Adipocyte (in vitro differentiated cells): ENCODE measurements at regions not wholly inside any gene's neighbourhood (a gene's known extent, or its start where the extent isn't known, plus 50 kb on each side); places are given as distances from the start of the nearest gene placed in this dataset.

Source experiments
- DNase-seq: peaks from one replicate; pipeline ENCODE4 v3.0.0-alpha.2; 2015; ENCODE audit warnings: low read depth
- H3K27me3 ChIP-seq: replicated peaks from 2 replicates; pipeline ENCODE4 v1.7.0; 2013; ENCODE audit warnings: mild to moderate bottlenecking, low read length, moderate library complexity; ENCODE audit not compliant: control insufficient read depth, insufficient read depth
- H3K36me3 ChIP-seq: 2 replicates; pipeline ENCODE4 v1.7.0; 2013; ENCODE audit warnings: low read length, mild to moderate bottlenecking, moderate library complexity; ENCODE audit not compliant: control insufficient read depth, insufficient read depth, severe bottlenecking
- H3K4me1 ChIP-seq: 2 replicates; pipeline ENCODE4 v1.7.0; 2013; ENCODE audit warnings: mild to moderate bottlenecking, low read length, moderate library complexity; ENCODE audit not compliant: control insufficient read depth, insufficient read depth
- H3K4me3 ChIP-seq: 2 replicates; pipeline ENCODE4 v1.7.0; 2013; ENCODE audit warnings: mild to moderate bottlenecking, low read length, moderate library complexity
- H3K9ac ChIP-seq: 2 replicates; pipeline ENCODE4 v1.7.0; 2013; ENCODE audit warnings: mild to moderate bottlenecking, low read length, moderate library complexity
- H3K9me3 ChIP-seq: 2 replicates; pipeline ENCODE4 v1.7.0; 2013; ENCODE audit warnings: mild to moderate bottlenecking, low read length, moderate library complexity; ENCODE audit not compliant: control insufficient read depth

DNA sequence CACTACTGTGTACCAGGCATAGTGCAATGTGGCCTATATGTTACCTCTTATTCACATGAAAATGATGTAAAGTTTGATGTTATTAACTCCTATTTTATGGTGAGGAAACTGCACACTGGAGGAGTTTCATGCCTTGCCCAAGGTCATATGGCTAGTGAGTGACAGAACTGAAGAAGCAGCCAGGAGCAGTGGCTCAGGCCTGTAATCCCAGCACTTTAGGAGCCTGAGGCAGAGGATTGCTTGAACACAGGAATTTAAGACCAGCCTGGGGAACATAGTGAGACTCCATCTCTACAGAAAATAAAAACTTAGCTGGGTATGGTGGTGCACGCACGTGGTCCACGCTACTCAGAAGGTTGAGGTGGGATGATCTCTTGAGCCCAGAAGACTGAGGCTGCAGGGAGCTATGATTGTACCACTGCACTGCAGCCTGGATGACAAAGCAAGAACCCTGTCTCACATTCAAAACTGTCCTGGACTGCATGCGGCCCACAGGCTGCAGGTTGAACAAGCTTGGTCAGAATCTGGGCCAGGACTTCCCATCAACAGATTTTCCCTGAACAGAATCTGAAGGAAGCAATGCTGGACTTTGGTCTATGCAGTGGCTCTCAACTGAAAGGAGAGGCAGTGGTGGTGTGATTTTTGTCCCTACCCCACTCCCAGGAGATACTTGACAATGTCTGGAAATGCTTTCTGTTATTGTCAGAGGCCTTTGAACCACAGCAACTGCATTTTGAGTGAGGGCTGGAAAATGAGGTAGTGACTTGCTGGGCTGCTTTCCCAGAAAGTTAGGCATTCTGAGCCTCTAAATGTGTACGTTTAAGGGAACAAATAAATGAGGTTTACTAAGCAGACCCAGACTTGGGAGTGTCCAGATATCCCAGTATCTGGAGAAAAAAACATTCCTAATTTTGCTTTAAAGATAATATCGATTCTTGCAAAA, 479.5 kb downstream of the TMEM114 start:
- Histone ChIP-seq H3K4me1 (no peaks in the 10 kb centered on the region), H3K9ac (no peak overlapping the region), H3K4me3 (no peak overlapping the region), H3K36me3 (no peaks in the 10 kb centered on the region), H3K27me3 (no peaks in the 10 kb centered on the region), H3K9me3 (no peaks in the 10 kb centered on the region)
- DNase-seq = no peak

DNA sequence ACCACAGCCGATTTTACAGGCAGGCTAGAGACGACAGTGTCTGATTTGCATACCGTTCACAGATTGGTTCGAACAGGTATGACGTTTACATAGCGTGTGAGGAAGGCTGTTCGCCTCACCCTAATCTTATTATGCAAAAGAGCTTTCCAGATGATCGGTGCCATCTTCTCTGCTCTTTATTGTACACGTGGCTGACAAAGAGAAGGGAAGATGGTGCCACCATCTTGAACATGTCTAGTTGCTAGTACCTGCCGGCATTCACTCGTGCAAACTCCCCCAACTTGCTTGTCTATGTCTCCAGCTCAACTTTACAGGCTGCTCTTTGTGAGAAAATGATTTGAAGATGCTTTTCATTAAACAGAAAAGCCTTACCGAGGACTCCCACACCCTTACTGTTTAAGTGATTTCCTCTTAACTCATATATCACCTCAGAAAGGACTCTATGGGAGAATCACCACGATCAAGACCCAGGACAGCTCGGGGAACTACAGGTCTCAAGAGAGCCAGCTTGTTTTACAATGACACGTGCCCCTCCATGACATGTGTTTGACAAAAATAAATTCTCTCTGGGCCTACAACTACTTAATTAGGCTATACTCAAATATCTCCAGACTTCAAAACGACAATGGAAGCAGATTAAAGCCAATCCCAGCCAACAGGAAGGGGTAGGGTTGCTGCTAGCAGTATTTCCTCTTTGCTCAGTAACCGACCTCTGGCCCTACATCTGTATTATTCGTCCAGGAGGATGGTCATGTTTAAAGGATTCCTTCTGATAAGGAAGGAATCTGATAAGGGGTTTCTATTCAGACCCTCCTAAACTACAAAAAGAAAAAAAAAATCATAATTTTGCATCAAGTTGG, 480.6 kb downstream of the TMEM114 start:
- DNase-seq = no peak
- no peak overlapping the region for H3K4me3 ChIP-seq
- H3K9ac ChIP-seq = no peak overlapping the region
- H3K4me1 ChIP-seq = no peaks in the 10 kb centered on the region
- no peaks in the 10 kb centered on the region for H3K9me3 ChIP-seq
- no peaks in the 10 kb centered on the region for H3K36me3 ChIP-seq
- no peaks in the 10 kb centered on the region for H3K27me3 ChIP-seq

DNA sequence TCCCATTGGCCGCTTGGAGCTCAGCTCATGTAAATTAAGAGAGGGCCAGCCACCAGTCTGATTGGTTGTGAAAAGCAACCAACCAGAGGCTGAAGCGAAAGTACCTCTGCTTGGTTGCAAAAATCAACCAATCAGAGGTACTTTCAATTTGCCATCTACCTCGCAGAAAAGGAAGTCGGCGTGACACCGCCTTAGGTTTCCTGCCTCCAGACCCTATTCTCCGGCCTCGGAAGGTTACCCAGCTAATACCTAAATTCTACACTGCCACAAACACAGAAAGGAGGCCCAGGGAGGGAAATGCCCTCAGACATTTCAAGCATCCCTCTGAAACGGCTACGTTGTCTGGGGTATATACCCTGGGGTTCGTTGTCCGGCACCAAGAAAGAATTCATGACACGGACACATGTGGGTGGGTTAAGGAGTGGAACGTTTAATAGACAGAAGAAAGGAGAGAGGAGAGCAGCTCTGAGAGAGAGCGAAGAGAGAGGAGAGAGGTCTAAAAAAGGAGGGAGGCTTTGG, 481.3 kb downstream of the TMEM114 start:
- H3K9ac ChIP-seq = no peak overlapping the region
- H3K36me3 ChIP-seq = no peaks in the 10 kb centered on the region
- H3K9me3 ChIP-seq = no peaks in the 10 kb centered on the region
- no peak overlapping the region for H3K4me3 ChIP-seq
- DNase-seq = no peak
- no peaks in the 10 kb centered on the region for H3K4me1 ChIP-seq
- H3K27me3 ChIP-seq = no peaks in the 10 kb centered on the region

DNA sequence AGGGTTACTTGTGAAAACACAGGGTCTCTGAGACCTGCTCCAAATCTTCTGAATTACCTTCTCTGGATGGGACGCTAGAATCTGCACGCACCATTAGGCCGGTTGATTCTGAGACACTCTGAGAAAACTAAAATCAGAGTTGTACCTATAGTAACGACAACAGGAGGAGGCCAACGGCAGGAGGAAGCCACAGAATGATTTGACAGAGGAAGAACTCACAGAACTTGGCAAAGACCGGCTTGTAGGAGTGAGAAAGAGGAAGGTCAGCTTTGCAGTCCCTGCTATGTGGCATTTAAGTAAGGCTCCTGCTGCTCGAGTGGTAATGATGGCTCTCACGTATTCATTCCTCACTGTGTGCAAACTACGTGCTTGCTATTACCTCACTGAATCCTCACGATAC, 483.0 kb downstream of the TMEM114 start:
- H3K36me3 ChIP-seq = no peaks in the 10 kb centered on the region
- H3K4me1 ChIP-seq = no peaks in the 10 kb centered on the region
- H3K9ac ChIP-seq = no peak overlapping the region
- no peaks in the 10 kb centered on the region for H3K9me3 ChIP-seq
- H3K27me3 ChIP-seq = no peaks in the 10 kb centered on the region
- no peak overlapping the region for H3K4me3 ChIP-seq
- DNase-seq = no peak

DNA sequence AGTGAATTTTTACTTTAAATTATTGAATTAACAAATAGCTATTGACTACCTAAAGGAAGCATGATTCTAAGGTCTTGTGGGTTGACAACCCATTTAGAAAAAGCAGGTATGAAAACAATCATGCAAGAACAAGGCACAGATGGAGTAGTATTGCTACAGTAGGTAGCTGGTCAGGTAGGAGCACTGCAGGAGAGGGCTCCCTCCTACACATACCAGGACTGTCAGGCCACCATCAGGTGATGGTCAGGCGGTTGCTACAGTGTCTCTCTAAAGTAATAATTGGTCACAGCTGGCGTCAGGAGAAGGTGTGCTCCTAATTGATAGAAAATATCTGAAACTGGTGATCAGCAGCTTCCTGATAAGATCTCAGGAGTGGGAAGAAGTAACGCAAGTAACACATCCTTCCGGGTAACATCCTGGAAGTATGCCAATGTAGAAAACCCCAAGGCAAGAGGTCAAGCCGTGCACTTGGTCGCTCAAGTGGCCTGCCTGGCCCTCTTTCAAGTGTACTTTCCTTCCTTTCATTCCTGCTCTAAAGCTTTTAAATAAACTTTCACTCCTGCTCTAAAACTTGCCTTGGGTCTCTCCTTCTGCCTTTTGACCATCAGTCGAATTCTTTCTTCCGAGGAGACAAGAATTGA, 486.5 kb downstream of the TMEM114 start:
- H3K9ac ChIP-seq = no peak overlapping the region
- H3K4me3 ChIP-seq = no peak overlapping the region
- no peaks in the 10 kb centered on the region for H3K36me3 ChIP-seq
- no peaks in the 10 kb centered on the region for H3K27me3 ChIP-seq
- DNase-seq = no peak
- H3K9me3 ChIP-seq = no peaks in the 10 kb centered on the region
- no peaks in the 10 kb centered on the region for H3K4me1 ChIP-seq

DNA sequence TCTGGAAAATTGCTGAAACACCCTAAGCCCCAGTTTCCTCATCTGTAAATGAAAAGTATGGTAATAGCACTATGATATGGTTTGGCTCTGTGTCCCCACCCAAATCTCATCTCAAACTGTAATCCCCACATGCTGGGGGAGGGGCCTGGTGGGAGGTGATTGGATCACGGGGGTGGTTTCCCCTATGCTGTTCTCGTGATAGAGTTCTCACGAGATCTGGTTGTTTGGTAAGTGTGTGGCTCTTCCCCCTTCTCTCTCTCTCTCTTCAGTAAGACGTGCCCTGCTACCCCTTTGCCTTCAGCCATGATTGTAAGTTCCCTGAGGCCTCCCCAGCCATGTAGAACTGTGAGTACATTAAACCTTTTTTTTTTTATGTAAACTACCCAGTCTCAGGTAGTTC, 490.7 kb downstream of the TMEM114 start:
- no peaks in the 10 kb centered on the region for H3K27me3 ChIP-seq
- H3K36me3 ChIP-seq = no peaks in the 10 kb centered on the region
- no peaks in the 10 kb centered on the region for H3K9me3 ChIP-seq
- DNase-seq = no peak
- H3K4me1 ChIP-seq = no peaks in the 10 kb centered on the region
- H3K4me3 ChIP-seq = no peak overlapping the region
- H3K9ac ChIP-seq = no peak overlapping the region

DNA sequence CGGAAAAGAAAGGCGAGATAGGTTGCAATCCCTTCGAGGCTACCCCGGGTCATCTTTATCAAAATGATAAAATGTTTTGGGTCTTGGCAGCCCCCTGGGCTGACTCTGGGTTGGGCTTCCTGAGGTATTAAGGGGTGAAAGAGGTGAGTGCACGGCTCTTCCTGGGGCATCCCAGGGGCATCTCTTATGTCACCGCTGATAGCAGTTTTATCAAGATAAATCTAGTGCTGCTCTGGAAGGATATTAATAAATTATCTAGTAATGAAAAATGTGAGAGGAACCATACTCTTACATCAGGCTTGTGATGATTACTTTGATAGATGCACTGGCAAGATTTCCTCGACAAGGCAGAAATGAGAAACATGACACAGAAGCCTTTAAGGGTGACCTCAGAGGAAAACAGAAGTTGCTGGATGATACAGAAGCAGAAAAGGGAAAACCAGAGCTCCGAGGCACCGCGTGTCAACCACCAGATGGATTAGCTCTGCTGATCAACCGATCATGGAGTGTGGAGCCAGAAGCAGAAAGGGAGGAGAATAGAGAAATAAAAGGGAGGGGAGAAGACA, 491.3 kb downstream of the TMEM114 start:
- H3K4me1 ChIP-seq = no peaks in the 10 kb centered on the region

DNA sequence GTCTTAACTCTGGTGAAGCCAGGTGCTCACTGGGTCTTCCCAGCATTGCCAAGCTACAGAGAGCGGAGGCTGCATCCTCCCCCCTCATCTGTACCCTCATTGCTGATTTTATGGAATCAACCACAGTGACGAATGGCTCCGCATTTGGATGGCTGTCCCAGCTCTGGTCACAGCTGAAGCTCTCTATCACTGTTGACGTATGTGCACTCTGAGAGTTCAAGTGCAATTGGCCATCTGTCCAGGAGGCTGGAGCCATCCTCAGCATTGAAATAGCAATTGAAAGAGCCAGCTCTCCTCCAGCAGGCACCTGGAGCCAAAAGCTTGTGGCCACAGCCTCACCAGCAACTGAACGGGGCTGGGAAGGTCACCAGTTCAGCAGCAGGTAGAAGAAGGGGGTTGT, 494.1 kb downstream of the TMEM114 start:
- no peak overlapping the region for H3K9ac ChIP-seq
- no peak for DNase-seq
- no peaks in the 10 kb centered on the region for H3K4me1 ChIP-seq
- no peaks in the 10 kb centered on the region for H3K27me3 ChIP-seq
- no peak overlapping the region for H3K4me3 ChIP-seq
- no peaks in the 10 kb centered on the region for H3K36me3 ChIP-seq
- no peaks in the 10 kb centered on the region for H3K9me3 ChIP-seq

More for the DNA sequence above, 491.3 kb downstream of the TMEM114 start:
- no peak overlapping the region for H3K9ac ChIP-seq
- H3K4me3 ChIP-seq = no peak overlapping the region
- H3K27me3 ChIP-seq = no peaks in the 10 kb centered on the region
- H3K36me3 ChIP-seq = no peaks in the 10 kb centered on the region
- no peak for DNase-seq
- no peaks in the 10 kb centered on the region for H3K9me3 ChIP-seq

DNA sequence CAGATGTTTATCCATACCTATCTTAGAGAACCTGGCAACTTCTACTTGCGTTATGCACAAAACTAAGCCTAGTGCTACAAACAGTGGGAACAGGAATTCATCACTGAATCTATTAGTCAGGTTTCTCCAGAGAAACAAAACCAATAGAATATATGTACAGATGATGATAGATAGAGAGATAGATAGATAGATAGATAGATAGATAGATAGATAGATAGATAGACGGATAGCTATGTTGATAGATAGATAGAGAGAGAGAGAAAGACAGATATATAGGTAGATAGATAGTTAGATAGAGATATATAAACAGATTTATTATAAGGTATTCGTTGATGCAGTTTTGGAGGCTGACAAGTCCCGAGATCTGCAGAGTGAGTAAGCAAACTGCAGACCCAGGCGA, 495.6 kb downstream of the TMEM114 start:
- DNase-seq = no peak
- Histone ChIP-seq H3K36me3 (no peaks in the 10 kb centered on the region), H3K4me1 (no peaks in the 10 kb centered on the region), H3K9me3 (no peaks in the 10 kb centered on the region), H3K9ac (no peak overlapping the region), H3K27me3 (no peaks in the 10 kb centered on the region), H3K4me3 (no peak overlapping the region)

DNA sequence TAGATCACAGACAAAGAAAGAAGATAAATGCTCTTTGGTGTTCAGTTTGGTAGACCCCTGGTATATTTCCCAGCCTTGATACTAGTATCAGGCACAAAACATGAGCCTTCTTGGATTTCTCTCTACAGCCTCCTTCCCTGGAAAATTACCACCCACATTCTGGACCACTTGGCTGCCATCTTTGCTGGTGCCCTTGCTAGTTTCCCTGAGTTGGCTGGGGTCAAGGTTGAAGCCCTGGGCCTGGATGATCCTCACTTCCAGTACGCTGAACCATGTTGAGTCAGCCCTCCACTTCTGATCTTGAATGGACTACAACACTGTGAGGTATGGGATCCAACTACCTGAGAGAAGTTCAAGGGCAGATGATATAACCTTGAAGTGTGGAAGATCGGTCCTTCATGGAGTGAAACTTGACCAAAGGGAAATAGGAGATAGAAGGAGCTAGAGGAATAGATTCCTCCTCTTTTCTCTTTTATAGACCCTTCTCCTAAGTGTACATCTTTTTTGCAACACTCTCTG, 501.4 kb downstream of the TMEM114 start:
- Histone ChIP-seq H3K36me3 (no peaks in the 10 kb centered on the region), H3K9me3 (no peaks in the 10 kb centered on the region), H3K4me1 (peaks cover 4% of the 10 kb centered on the region), H3K4me3 (no peak overlapping the region), H3K27me3 (no peaks in the 10 kb centered on the region), H3K9ac (no peak overlapping the region)
- DNase-seq = no peak
